GM12875 (cell line): ENCODE measurements at regions not wholly inside any gene's neighbourhood (a gene's known extent, or its start where the extent isn't known, plus 50 kb on each side); places are given as distances from the start of the nearest gene placed in this dataset.

Experiments used
- H3K4me3 ChIP-seq: one replicate; pipeline ENCODE4 v1.5.1; 2011; ENCODE audit warnings: low read depth, low read length, control low read depth
- TF ChIP-seq, protein P1 (sequence below): IDR thresholded peaks from 2 replicates; pipeline ENCODE4 v1.5.1; 2011; ENCODE audit warnings: low read depth, mild to moderate bottlenecking, control low read depth, inconsistent platforms, low read length, moderate library complexity, borderline replicate concordance; ENCODE audit not compliant: insufficient read depth

- no peak overlapping the region for H3K4me3 ChIP-seq
- TF ChIP-seq, protein P1, sequence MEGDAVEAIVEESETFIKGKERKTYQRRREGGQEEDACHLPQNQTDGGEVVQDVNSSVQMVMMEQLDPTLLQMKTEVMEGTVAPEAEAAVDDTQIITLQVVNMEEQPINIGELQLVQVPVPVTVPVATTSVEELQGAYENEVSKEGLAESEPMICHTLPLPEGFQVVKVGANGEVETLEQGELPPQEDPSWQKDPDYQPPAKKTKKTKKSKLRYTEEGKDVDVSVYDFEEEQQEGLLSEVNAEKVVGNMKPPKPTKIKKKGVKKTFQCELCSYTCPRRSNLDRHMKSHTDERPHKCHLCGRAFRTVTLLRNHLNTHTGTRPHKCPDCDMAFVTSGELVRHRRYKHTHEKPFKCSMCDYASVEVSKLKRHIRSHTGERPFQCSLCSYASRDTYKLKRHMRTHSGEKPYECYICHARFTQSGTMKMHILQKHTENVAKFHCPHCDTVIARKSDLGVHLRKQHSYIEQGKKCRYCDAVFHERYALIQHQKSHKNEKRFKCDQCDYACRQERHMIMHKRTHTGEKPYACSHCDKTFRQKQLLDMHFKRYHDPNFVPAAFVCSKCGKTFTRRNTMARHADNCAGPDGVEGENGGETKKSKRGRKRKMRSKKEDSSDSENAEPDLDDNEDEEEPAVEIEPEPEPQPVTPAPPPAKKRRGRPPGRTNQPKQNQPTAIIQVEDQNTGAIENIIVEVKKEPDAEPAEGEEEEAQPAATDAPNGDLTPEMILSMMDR, result no peak
These were observed 162.6 kb upstream of the CDH13 start for GRCh38 chr16:82464187-82464586.

DNA sequence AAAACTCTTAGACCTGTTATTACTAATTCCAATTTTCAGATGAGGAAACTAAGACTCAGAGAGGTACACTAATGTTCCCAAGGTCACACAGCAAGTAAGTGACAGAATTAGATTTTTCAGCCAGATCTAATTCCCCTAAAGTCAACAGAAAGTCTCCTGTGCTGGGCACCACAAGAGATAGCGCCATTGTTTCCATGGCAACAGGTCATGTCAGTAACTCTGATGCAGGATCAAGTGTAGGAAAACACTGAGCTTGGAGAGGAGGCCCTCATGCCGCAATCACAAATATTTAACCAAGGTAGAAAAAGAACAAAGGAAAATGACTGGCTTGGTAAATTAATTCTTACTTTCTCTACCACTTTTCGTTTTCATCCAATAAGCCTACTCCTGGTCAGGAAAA, 166.0 kb upstream of the CDH13 start:
- TF ChIP-seq, protein P1, result no peak
- no peak overlapping the region for H3K4me3 ChIP-seq

GRCh38 chr16:82459580-82460256, 167.1 kb upstream of the CDH13 start:
- TF ChIP-seq, protein P1, result no peak
- no peak overlapping the region for H3K4me3 ChIP-seq

DNA sequence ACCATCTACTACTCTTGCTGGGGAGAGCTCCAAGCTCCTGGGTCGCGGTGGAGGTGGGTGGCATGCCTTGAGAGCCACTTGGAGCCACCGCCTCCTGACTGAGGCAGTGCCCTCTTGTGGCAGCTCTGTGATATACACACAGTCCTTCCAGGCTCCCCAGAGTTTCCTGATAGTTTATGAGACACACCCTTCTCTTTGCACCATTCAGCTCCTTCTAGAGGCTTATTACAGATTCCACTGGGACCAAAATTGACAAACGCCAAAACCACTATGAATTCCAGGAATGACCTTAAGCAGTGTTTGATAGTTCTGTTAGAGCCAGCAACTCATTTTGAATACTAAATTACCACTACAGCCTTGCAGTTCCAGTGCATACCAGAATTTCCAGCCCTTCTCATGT, 170.1 kb upstream of the CDH13 start:
- no peak overlapping the region for H3K4me3 ChIP-seq
- TF ChIP-seq, protein P1, result peak; percentile 83

DNA sequence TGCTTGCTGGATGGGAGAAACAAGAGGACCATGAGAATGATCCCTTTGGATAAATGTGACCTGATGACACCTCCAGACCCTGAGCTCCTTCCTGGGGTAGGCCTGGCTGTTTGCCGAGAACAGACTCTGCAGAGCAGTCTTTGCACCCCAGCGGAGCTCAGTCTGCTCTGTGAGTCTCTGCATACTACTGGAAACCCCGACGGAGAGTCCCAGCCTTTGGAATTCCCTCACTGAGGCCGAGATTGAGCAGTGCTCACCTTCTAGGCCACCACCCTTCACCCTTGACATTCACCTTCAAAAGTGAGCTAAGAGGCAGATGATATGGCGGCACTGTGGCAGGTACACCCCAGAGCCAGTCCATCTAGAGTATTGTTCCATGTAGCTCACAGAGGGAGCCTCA, 172.2 kb upstream of the CDH13 start:
- H3K4me3 ChIP-seq, result no peak overlapping the region
- TF ChIP-seq, protein P1, result no peak

GRCh38 chr16:82454152-82454551, 172.6 kb upstream of the CDH13 start:
- H3K4me3 ChIP-seq, result no peak overlapping the region

More at GRCh38 chr16:82454152-82454551, 172.6 kb upstream of the CDH13 start:
- TF ChIP-seq, protein P1, result no peak
